Parathyroid adenoma (tissue), 2 donors: ENCODE measurements at regions not wholly inside any gene's neighbourhood (a gene's known extent, or its start where the extent isn't known, plus 50 kb on each side); places are given as distances from the start of the nearest gene placed in this dataset.
"Not testable (repeated sequence)": the region's sequence is repeated elsewhere in the genome, so short reads cannot be mapped to it uniquely, and the experiment has no call there.

Source experiments
- H2AFZ ChIP-seq: fragments of 300-600 bp; sonication (generic); one replicate; pipeline ENCODE4 v1.7.0; 2017; ENCODE audit warnings: antibody characterized with exemption, mild to moderate bottlenecking
- H3K27ac ChIP-seq: fragments of 300-600 bp; sonication (generic); one replicate; pipeline ENCODE4 v1.7.0; 2017
- H3K27me3 ChIP-seq: fragments of 300-600 bp; sonication (generic); one replicate; pipeline ENCODE4 v1.7.0; 2017; ENCODE audit warnings: low read length; ENCODE audit not compliant: control insufficient read depth, insufficient read depth
- H3K36me3 ChIP-seq: fragments of 300-600 bp; sonication (generic); one replicate; pipeline ENCODE4 v1.7.0; 2017; ENCODE audit warnings: low read length; ENCODE audit not compliant: control insufficient read depth, insufficient read depth
- H3K4me1 ChIP-seq: fragments of 300-600 bp; sonication (generic); one replicate; pipeline ENCODE4 v1.7.0; 2017; ENCODE audit warnings: control low read depth
- H3K4me2 ChIP-seq: fragments of 300-600 bp; sonication (generic); one replicate; pipeline ENCODE4 v1.7.0; 2017; ENCODE audit warnings: low read length
- H3K4me3 ChIP-seq: fragments of 300-600 bp; sonication (generic); one replicate; pipeline ENCODE4 v1.7.0; 2017; ENCODE audit warnings: low read depth, low read length
- H3K79me2 ChIP-seq: fragments of 300-600 bp; sonication (generic); one replicate; pipeline ENCODE4 v1.7.0; 2017; ENCODE audit warnings: control low read depth
- H3K9ac ChIP-seq: fragments of 300-600 bp; sonication (generic); one replicate; pipeline ENCODE4 v1.7.0; 2017; ENCODE audit warnings: mild to moderate bottlenecking
- H3K9me3 ChIP-seq: fragments of 300-600 bp; sonication (generic); one replicate; pipeline ENCODE4 v1.7.0; 2017; ENCODE audit warnings: low read length; ENCODE audit not compliant: control insufficient read depth
- CTCF ChIP-seq: fragments of 300-600 bp; sonication (generic); IDR thresholded peaks from one replicate; pipeline ENCODE4 v1.7.0; 2017; ENCODE audit warnings: antibody characterized with exemption, mild to moderate bottlenecking
- donor health status: primary hyperparathyroidism.

- no peak overlapping the region for H3K4me3 ChIP-seq
- H3K4me1 ChIP-seq, result no peaks in the 10 kb centered on the region
- H3K4me2 ChIP-seq, result no peak overlapping the region
- H3K9ac ChIP-seq, result no peak overlapping the region
- no peaks in the 10 kb centered on the region for H3K27me3 ChIP-seq
- no peak for TF ChIP-seq CTCF
- H3K36me3 ChIP-seq, result no peaks in the 10 kb centered on the region
- no peak overlapping the region for H2AFZ ChIP-seq
- no peak overlapping the region for H3K27ac ChIP-seq
- H3K79me2 ChIP-seq, result no peaks in the 10 kb centered on the region
- no peaks in the 10 kb centered on the region for H3K9me3 ChIP-seq
These were observed 325.6 kb upstream of the MAGI2 start for GRCh38 chr7:79778786-79779770.

GRCh38 chr7:79775911-79776310 lies 322.4 kb upstream of the MAGI2 start:
- no peaks in the 10 kb centered on the region for H3K9me3 ChIP-seq
- no peaks in the 10 kb centered on the region for H3K4me1 ChIP-seq
- no peaks in the 10 kb centered on the region for H3K36me3 ChIP-seq
- no peaks in the 10 kb centered on the region for H3K27me3 ChIP-seq
- no peak overlapping the region for H3K9ac ChIP-seq
- no peak for TF ChIP-seq CTCF
- H3K4me3 ChIP-seq, result no peak overlapping the region
- H3K27ac ChIP-seq, result no peak overlapping the region
- no peaks in the 10 kb centered on the region for H3K79me2 ChIP-seq
- no peak overlapping the region for H2AFZ ChIP-seq
- H3K4me2 ChIP-seq, result no peak overlapping the region

GRCh38 chr7:79774150-79774549 lies 320.7 kb upstream of the MAGI2 start:
- Histone ChIP-seq H3K9ac (no peak overlapping the region), H2AFZ (no peak overlapping the region), H3K27ac (no peak overlapping the region), H3K27me3 (no peaks in the 10 kb centered on the region), H3K4me1 (no peaks in the 10 kb centered on the region), H3K4me3 (no peak overlapping the region), H3K9me3 (no peaks in the 10 kb centered on the region), H3K79me2 (no peaks in the 10 kb centered on the region), H3K4me2 (no peak overlapping the region), H3K36me3 (no peaks in the 10 kb centered on the region)
- no peak for TF ChIP-seq CTCF

GRCh38 chr7:79770970-79771369 lies 317.5 kb upstream of the MAGI2 start:
- Histone ChIP-seq H3K27me3 (no peaks in the 10 kb centered on the region), H3K9ac (no peak overlapping the region), H3K9me3 (no peaks in the 10 kb centered on the region), H3K4me3 (no peak overlapping the region), H2AFZ (no peak overlapping the region), H3K36me3 (no peaks in the 10 kb centered on the region), H3K27ac (no peak overlapping the region), H3K4me2 (no peak overlapping the region), H3K79me2 (no peaks in the 10 kb centered on the region), H3K4me1 (no peaks in the 10 kb centered on the region)
- TF ChIP-seq CTCF, result no peak

- H3K9ac ChIP-seq, result no peak overlapping the region
- H3K4me2 ChIP-seq, result no peak overlapping the region
- no peaks in the 10 kb centered on the region for H3K36me3 ChIP-seq
- no peaks in the 10 kb centered on the region for H3K9me3 ChIP-seq
- H3K4me3 ChIP-seq, result no peak overlapping the region
- no peak for TF ChIP-seq CTCF
- H2AFZ ChIP-seq, result no peak overlapping the region
- H3K4me1 ChIP-seq, result no peaks in the 10 kb centered on the region
- no peaks in the 10 kb centered on the region for H3K27me3 ChIP-seq
- no peaks in the 10 kb centered on the region for H3K79me2 ChIP-seq
- no peak overlapping the region for H3K27ac ChIP-seq
These were observed 316.6 kb upstream of the MAGI2 start for GRCh38 chr7:79770063-79770462.

GRCh38 chr7:79767876-79768560 lies 314.6 kb upstream of the MAGI2 start:
- H3K79me2 ChIP-seq, H3K4me1 ChIP-seq, H3K4me3 ChIP-seq, H3K9me3 ChIP-seq, H3K36me3 ChIP-seq, H3K9ac ChIP-seq, H3K4me2 ChIP-seq, H3K27ac ChIP-seq, H3K27me3 ChIP-seq: not testable (repeated sequence)
- H2AFZ ChIP-seq, result peak overlapping the region; percentile 58
